IMR-90 (cell line): ENCODE measurements at regions not wholly inside any gene's neighbourhood (a gene's known extent, or its start where the extent isn't known, plus 50 kb on each side); places are given as distances from the start of the nearest gene placed in this dataset.

Experiments
- ATAC-seq: fragments of 200-7000 bp; cut with Tn5 transposase; 2 replicates; pipeline ENCODE4 v1.9.1; 2020; ENCODE audit warnings: low read depth, mild to moderate bottlenecking, moderate library complexity
- BruUV-seq: library from RNA; stranded (reverse); fragments of 400-500 nt; replicated peaks from 2 replicates; lab custom pipeline; 2021; lab: Mats Ljungman, UMichigan
- CTCF ChIA-PET: fragments of 300-600 bp; formaldehyde crosslinking; extraction: SDS; loops from one replicate; lab custom pipeline; 2021; ENCODE audit warnings: antibody characterized with exemption; lab: Yijun Ruan, JAX
- POLR2A ChIA-PET: fragments of 300-600 bp; sonication (Branson Sonifier 250); formaldehyde crosslinking; loops from one replicate; lab custom pipeline; 2022; ENCODE audit warnings: antibody characterized with exemption; ENCODE audit not compliant: unreplicated experiment; lab: Charles Lee
- DNase-seq: peaks from one replicate; pipeline ENCODE4 v3.0.0; 2013
- H2AFZ ChIP-seq: replicated peaks from 2 replicates; pipeline ENCODE3; 2013; ENCODE audit warnings: low read length, mild to moderate bottlenecking; ENCODE audit not compliant: poor library complexity
- H2AK5ac ChIP-seq: 2 replicates; pipeline ENCODE4 v1.6.1; 2013; ENCODE audit warnings: low read depth, low read length, inconsistent platforms
- H2AK9ac ChIP-seq: replicated peaks from 2 replicates; pipeline ENCODE3; 2013; ENCODE audit warnings: mild to moderate bottlenecking, low read depth, low read length, moderate library complexity; ENCODE audit not compliant: poor library complexity
- H2BK120ac ChIP-seq: 2 replicates; pipeline ENCODE4 v1.6.1; 2013; ENCODE audit warnings: low read depth, low read length, inconsistent platforms
- H2BK15ac ChIP-seq: 3 replicates; pipeline ENCODE4 v1.6.1; 2013; ENCODE audit warnings: low read depth, low read length, inconsistent platforms
- H2BK20ac ChIP-seq: 2 replicates; pipeline ENCODE4 v1.6.1; 2013; ENCODE audit warnings: low read depth, mild to moderate bottlenecking, inconsistent platforms, low read length, moderate library complexity
- H2BK5ac ChIP-seq: 2 replicates; pipeline ENCODE4 v1.6.1; 2013; ENCODE audit warnings: mild to moderate bottlenecking, low read depth, low read length, inconsistent platforms; ENCODE audit not compliant: poor library complexity, severe bottlenecking
- H3K14ac ChIP-seq: replicated peaks from 2 replicates; pipeline ENCODE4 v1.6.1; 2013; ENCODE audit warnings: low read depth, low read length, inconsistent platforms
- H3K18ac ChIP-seq: 2 replicates; pipeline ENCODE4 v1.6.1; 2013; ENCODE audit warnings: low read depth, low read length, control low read depth
- H3K23ac ChIP-seq: 2 replicates; pipeline ENCODE4 v1.6.1; 2013; ENCODE audit warnings: low read depth, low read length, inconsistent platforms
- H3K27ac ChIP-seq: 2 replicates; pipeline ENCODE4 v1.5.1; 2013; ENCODE audit warnings: mild to moderate bottlenecking, control low read depth, low read length; ENCODE audit not compliant: insufficient read depth
- H3K27me3 ChIP-seq: 2 replicates; pipeline ENCODE4 v1.6.1; 2013; ENCODE audit warnings: low read length; ENCODE audit not compliant: control insufficient read depth, insufficient read depth
- H3K36me3 ChIP-seq: 2 replicates; pipeline ENCODE4 v1.6.1; 2013; ENCODE audit warnings: low read length, mixed read lengths; ENCODE audit not compliant: control insufficient read depth, insufficient read depth
- H3K4ac ChIP-seq: 2 replicates; pipeline ENCODE4 v1.6.1; 2013; ENCODE audit warnings: low read depth, low read length, inconsistent platforms
- H3K4me1 ChIP-seq: 2 replicates; pipeline ENCODE4 v1.6.1; 2013; ENCODE audit warnings: low read length, mixed read lengths; ENCODE audit not compliant: control insufficient read depth, insufficient read depth
- H3K4me2 ChIP-seq: 2 replicates; pipeline ENCODE4 v1.6.1; 2013; ENCODE audit warnings: low read depth, mild to moderate bottlenecking, control low read depth, low read length, moderate library complexity
- H3K4me3 ChIP-seq: 2 replicates; pipeline ENCODE4 v1.5.1; 2013; ENCODE audit warnings: low read depth, mild to moderate bottlenecking, control low read depth, low read length, moderate library complexity; ENCODE audit not compliant: insufficient read depth
- H3K56ac ChIP-seq: 2 replicates; pipeline ENCODE4 v1.6.1; 2013; ENCODE audit warnings: low read length, inconsistent platforms; ENCODE audit not compliant: insufficient read depth; ENCODE audit errors: extremely low read depth
- H3K79me1 ChIP-seq, 2 experiments: 2 replicates each; pipeline ENCODE4 v1.6.1; 2013; ENCODE audit warnings: low read length in 2 of 2, inconsistent platforms in 1 of 2, low read depth in 1 of 2
- H3K9ac ChIP-seq: 2 replicates; pipeline ENCODE4 v1.6.1; 2013; ENCODE audit warnings: low read depth, low read length, control low read depth
- H3K9me1 ChIP-seq: 2 replicates; pipeline ENCODE4 v1.6.1; 2013; ENCODE audit warnings: low read length, inconsistent platforms; ENCODE audit not compliant: insufficient read depth
- H3K9me3 ChIP-seq: 2 replicates; pipeline ENCODE4 v1.6.1; 2013; ENCODE audit warnings: low read length; ENCODE audit not compliant: control insufficient read depth, insufficient read depth
- H4K20me1 ChIP-seq: 2 replicates; pipeline ENCODE4 v1.6.1; 2013; ENCODE audit warnings: low read length, inconsistent platforms; ENCODE audit not compliant: insufficient read depth
- H4K5ac ChIP-seq: 2 replicates; pipeline ENCODE4 v1.6.1; 2013; ENCODE audit warnings: mild to moderate bottlenecking, low read depth, low read length, control low read depth
- H4K8ac ChIP-seq, 2 experiments: 2 replicates each; pipeline ENCODE4 v1.6.1; 2013; ENCODE audit warnings: low read depth in 2 of 2, low read length in 2 of 2, control low read depth in 1 of 2, inconsistent platforms in 1 of 2
- H4K91ac ChIP-seq: 2 replicates; pipeline ENCODE4 v1.6.1; 2013; ENCODE audit warnings: low read depth, low read length, inconsistent platforms; ENCODE audit not compliant: insufficient read depth
- BHLHE40 ChIP-seq: fragments of 150-350 bp; IDR thresholded peaks from 2 replicates; pipeline ENCODE4 v1.6.1; 2016; ENCODE audit warnings: mild to moderate bottlenecking, low read depth, low read length
- CEBPB ChIP-seq: IDR thresholded peaks from 2 replicates; pipeline ENCODE4 v1.6.1; 2012; ENCODE audit warnings: low read depth, low read length, improper control_type of control experiment
- CHD1 ChIP-seq: IDR thresholded peaks from 2 replicates; pipeline ENCODE4 v1.6.1; 2012; ENCODE audit warnings: low read depth, low read length, improper control_type of control experiment
- CTCF ChIP-seq: conservative IDR thresholded peaks from 2 replicates; pipeline ENCODE4 v1.5.1; 2012; ENCODE audit warnings: mild to moderate bottlenecking, low read depth, low read length, improper control_type of control experiment
- ELK1 ChIP-seq: fragments of 150-350 bp; IDR thresholded peaks from 2 replicates; pipeline ENCODE4 v1.6.1; 2016; ENCODE audit warnings: low read depth, mild to moderate bottlenecking, low read length, moderate library complexity, borderline replicate concordance
- FOS ChIP-seq: fragments of 150-350 bp; IDR thresholded peaks from 2 replicates; pipeline ENCODE4 v1.6.1; 2016; ENCODE audit warnings: low read depth, low read length
- MAFK ChIP-seq: IDR thresholded peaks from 2 replicates; pipeline ENCODE4 v1.6.1; 2012; ENCODE audit warnings: low read depth, low read length, improper control_type of control experiment
- MAZ ChIP-seq: IDR thresholded peaks from 2 replicates; pipeline ENCODE4 v1.6.1; 2012; ENCODE audit warnings: low read depth, mild to moderate bottlenecking, low read length, improper control_type of control experiment, moderate library complexity, borderline replicate concordance
- MXI1 ChIP-seq: IDR thresholded peaks from 2 replicates; pipeline ENCODE4 v1.6.1; 2012; ENCODE audit warnings: low read depth, mild to moderate bottlenecking, low read length, moderate library complexity, borderline replicate concordance
- NFE2L2 ChIP-seq: fragments of 150-350 bp; IDR thresholded peaks from 2 replicates; pipeline ENCODE4 v1.6.1; 2016; ENCODE audit warnings: low read depth, mild to moderate bottlenecking, low read length
- POLR2A ChIP-seq: IDR thresholded peaks from 2 replicates; pipeline ENCODE4 v1.6.1; 2012; ENCODE audit warnings: mild to moderate bottlenecking, low read depth, low read length
- RAD21 ChIP-seq: IDR thresholded peaks from 2 replicates; pipeline ENCODE4 v1.6.1; 2012; ENCODE audit warnings: low read length, improper control_type of control experiment
- RCOR1 ChIP-seq: IDR thresholded peaks from 2 replicates; pipeline ENCODE4 v1.6.1; 2012; ENCODE audit warnings: mild to moderate bottlenecking, low read length, improper control_type of control experiment; ENCODE audit not compliant: insufficient replicate concordance
- RFX5 ChIP-seq: IDR thresholded peaks from 2 replicates; pipeline ENCODE4 v1.8.0; 2012; ENCODE audit warnings: low read depth, mild to moderate bottlenecking, low read length, moderate library complexity
- SMC3 ChIP-seq: fragments of 150-350 bp; IDR thresholded peaks from 2 replicates; pipeline ENCODE4 v1.6.1; 2016; ENCODE audit warnings: low read depth, mild to moderate bottlenecking, antibody characterized with exemption, low read length, moderate library complexity
- USF2 ChIP-seq: fragments of 150-350 bp; IDR thresholded peaks from 2 replicates; pipeline ENCODE4 v1.6.1; 2017; ENCODE audit warnings: mild to moderate bottlenecking, antibody characterized with exemption, low read length, low read depth
- WGBS, 2 experiments: methylation state at CpG; one replicate each; pipeline versions ENCODE4 v1.1.5 to v1.1.7; 2013; ENCODE audit warnings: missing lambda C conversion rate in 2 of 2; ENCODE audit not compliant: insufficient read length in 1 of 2; ENCODE audit errors: extremely low coverage in 2 of 2; 5-methylcytosine and 5-hydroxymethylcytosine counted together
- dilution Hi-C: fragments of 300-500 bp; cut with HindIII; formaldehyde crosslinking; loops from one replicate; pipeline ENCODE4 v1.14.3; 2018; ENCODE audit warnings: low sequenced_read_pairs; ENCODE audit not compliant: unreplicated experiment
- in situ Hi-C: fragments of 300-500 bp; cut with MboI; formaldehyde crosslinking; loops from 3 replicates; pipeline ENCODE4 v1.14.3; 2019; ENCODE audit warnings: low sequenced_read_pairs, inconsistent platforms, mixed read lengths
- intact Hi-C: fragments of 100-400 bp; cut with micrococcal nuclease; formaldehyde crosslinking; loops from 2 replicates; pipeline ENCODE4 v1.10.0; 2022

- CTCF ChIA-PET, result no interaction called here
Measured at GRCh38 chr4:34158878-34159277, 2085.4 kb downstream of the ARAP2 start.

More at GRCh38 chr4:34158878-34159277, 2085.4 kb downstream of the ARAP2 start:
- no peak overlapping the region for H2AK9ac ChIP-seq
- no peak overlapping the region for H2BK120ac ChIP-seq
- intact Hi-C loops, result no loop called here
- in situ Hi-C loops, result no loop called here
- POLR2A ChIA-PET, result no interaction called here
- dilution Hi-C loops, result no loop called here
- peak; percentile 27 for DNase-seq
- no CpG with 5 or more reads among the region's 1 CpG for WGBS, 2 experiments
- H3K4ac ChIP-seq, result peak overlapping the region; percentile 68
- no peak overlapping the region for H3K18ac ChIP-seq
- H2BK20ac ChIP-seq, result 0 out of 2 replicates have a peak overlapping the region, but pooled peaks have one; percentile 12
- peaks cover 8% of the 10 kb centered on the region for H3K9me1 ChIP-seq
- H2BK5ac ChIP-seq, result no peak overlapping the region
- H3K14ac ChIP-seq, result peak overlapping the region; percentile 1; the same call in 1 of the 2 replicates
- no peaks in the 10 kb centered on the region for H3K36me3 ChIP-seq
- H3K4me2 ChIP-seq, result no peak overlapping the region
- no peak overlapping the region; the same call in 2 of the 3 replicates for H2BK15ac ChIP-seq
- H4K8ac ChIP-seq, result no peak overlapping the region
- no peaks in the 10 kb centered on the region for H3K9me3 ChIP-seq
- no peak overlapping the region for H3K27ac ChIP-seq
- peak overlapping the region; percentile 81 for H2AFZ ChIP-seq
- H2AK5ac ChIP-seq, result peak overlapping the region; percentile 59; the same call in 1 of the 2 replicates
- H3K79me1 ChIP-seq, result no peaks in the 10 kb centered on the region
- no peak for ATAC-seq
- TF ChIP-seq BHLHE40, result no peak
- no peak for TF ChIP-seq FOS
- TF ChIP-seq RCOR1, result no peak
- TF ChIP-seq RAD21, result no peak
- no peak for TF ChIP-seq RFX5
- TF ChIP-seq USF2, result no peak
- TF ChIP-seq MAFK, result no peak
- no peak for TF ChIP-seq MXI1
- TF ChIP-seq SMC3, result no peak
- no peak for TF ChIP-seq POLR2A
- no peak for TF ChIP-seq CHD1
- no peak for TF ChIP-seq CTCF
- no peak for TF ChIP-seq NFE2L2
- TF ChIP-seq ELK1, result no peak
- no peak for TF ChIP-seq MAZ
- TF ChIP-seq CEBPB, result no peak
- no peaks in the 10 kb centered on the region for H4K20me1 ChIP-seq
- BruUV-seq, result no TSS peak
- H3K4me1 ChIP-seq, result 0 out of 2 replicates have a peak, but pooled peaks cover 1% of the 10 kb centered on the region
- no peak overlapping the region for H3K56ac ChIP-seq
- H3K9ac ChIP-seq, result no peak overlapping the region
- no peak overlapping the region for H3K23ac ChIP-seq
- no peak overlapping the region for H4K5ac ChIP-seq
- no peak overlapping the region for H4K91ac ChIP-seq
- no peaks in the 10 kb centered on the region for H3K27me3 ChIP-seq
- no peak overlapping the region for H3K4me3 ChIP-seq
